ENCODE measurements at regions not wholly inside any gene's neighbourhood (a gene's known extent, or its start where the extent isn't known, plus 50 kb on each side); places are given as distances from the start of the nearest gene placed in this dataset.

DNA sequence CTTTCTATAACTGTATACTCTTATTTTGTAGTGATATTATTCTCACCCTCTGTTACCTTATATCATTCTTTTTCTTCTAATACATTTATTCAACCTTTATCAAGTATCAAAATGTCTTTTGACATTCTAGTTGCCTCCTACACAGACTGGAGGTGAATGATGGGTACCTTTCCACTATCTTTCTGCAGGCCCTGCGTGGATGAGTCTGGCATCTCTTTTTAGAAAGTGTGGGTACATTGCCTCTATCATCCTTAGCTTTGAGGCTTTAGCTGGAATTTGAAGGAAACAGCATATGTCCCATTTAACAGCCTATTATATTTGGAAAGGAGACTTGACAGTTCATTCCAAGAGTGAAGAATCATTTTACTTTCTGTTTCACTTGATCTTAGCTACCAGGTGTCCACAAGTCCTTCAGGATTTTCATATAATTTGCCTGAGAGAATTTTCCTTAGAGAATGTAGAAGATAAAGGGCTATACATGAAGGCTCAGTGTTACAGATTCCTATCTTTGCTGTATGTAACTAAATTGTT, 192.0 kb downstream of the CWF19L2 start:
- TF ChIP-seq, protein P1, sequence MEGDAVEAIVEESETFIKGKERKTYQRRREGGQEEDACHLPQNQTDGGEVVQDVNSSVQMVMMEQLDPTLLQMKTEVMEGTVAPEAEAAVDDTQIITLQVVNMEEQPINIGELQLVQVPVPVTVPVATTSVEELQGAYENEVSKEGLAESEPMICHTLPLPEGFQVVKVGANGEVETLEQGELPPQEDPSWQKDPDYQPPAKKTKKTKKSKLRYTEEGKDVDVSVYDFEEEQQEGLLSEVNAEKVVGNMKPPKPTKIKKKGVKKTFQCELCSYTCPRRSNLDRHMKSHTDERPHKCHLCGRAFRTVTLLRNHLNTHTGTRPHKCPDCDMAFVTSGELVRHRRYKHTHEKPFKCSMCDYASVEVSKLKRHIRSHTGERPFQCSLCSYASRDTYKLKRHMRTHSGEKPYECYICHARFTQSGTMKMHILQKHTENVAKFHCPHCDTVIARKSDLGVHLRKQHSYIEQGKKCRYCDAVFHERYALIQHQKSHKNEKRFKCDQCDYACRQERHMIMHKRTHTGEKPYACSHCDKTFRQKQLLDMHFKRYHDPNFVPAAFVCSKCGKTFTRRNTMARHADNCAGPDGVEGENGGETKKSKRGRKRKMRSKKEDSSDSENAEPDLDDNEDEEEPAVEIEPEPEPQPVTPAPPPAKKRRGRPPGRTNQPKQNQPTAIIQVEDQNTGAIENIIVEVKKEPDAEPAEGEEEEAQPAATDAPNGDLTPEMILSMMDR (conservative IDR thresholded peaks at IDR 0.05; ENCODE audit: low read length): no peak
- TF ChIP-seq EZH2phosphoT487 (IDR thresholded peaks at IDR 0.05; ENCODE audit: borderline replicate concordance, low read depth, low read length): no peak
